Naive thymus-derived CD8-positive, alpha-beta T cell (primary cell): ENCODE measurements at regions not wholly inside any gene's neighbourhood (a gene's known extent, or its start where the extent isn't known, plus 50 kb on each side); places are given as distances from the start of the nearest gene placed in this dataset.

Experiments used
- ATAC-seq, 2 donors: fragments of 150-1000 bp; cut with Tn5 transposase in 1 of 2; sonication (Bioruptor Pico), chemical (Tn5 transposase) in 1 of 2; 1 replicate in 1 of 2; 2 replicates in 1 of 2; pipeline ENCODE4 v1.10.0; 2021; ENCODE audit warnings: mild to moderate bottlenecking in 2 of 2, moderate library complexity in 2 of 2
- POLR2A ChIA-PET: fragments of 350-600 bp; sonication (Branson Sonifier 250); formaldehyde crosslinking; loops from one replicate; lab custom pipeline; 2021; ENCODE audit warnings: antibody characterized with exemption; lab: Charles Lee
- DNase-seq, 10 donors: peaks; one replicate each; pipeline versions ENCODE4 v3.0.0 to v3.0.0-alpha.2; 2020 to 2022
- H3K27ac Mint-ChIP-seq, 10 donors: one replicate each; pipeline ENCODE4 v1.8.0; 2020 to 2022; ENCODE audit warnings: mild to moderate bottlenecking in 10 of 10, mixed read lengths in 10 of 10, moderate library complexity in 4 of 10, inconsistent platforms in 1 of 10
- H3K27me3 Mint-ChIP-seq, 5 donors: one replicate each; pipeline ENCODE4 v1.8.0; 2021 to 2022; ENCODE audit warnings: mixed read lengths in 5 of 5
- H3K36me3 Mint-ChIP-seq, 3 donors: one replicate each; pipeline ENCODE4 v1.8.0; 2020 to 2022; ENCODE audit warnings: mixed read lengths in 3 of 3, mild to moderate bottlenecking in 2 of 3, inconsistent platforms in 1 of 3
- H3K4me1 Mint-ChIP-seq, 4 donors: one replicate each; pipeline ENCODE4 v1.8.0; 2021 to 2022; ENCODE audit warnings: mixed read lengths in 4 of 4
- H3K4me3 Mint-ChIP-seq, 10 donors: one replicate each; pipeline ENCODE4 v1.8.0; 2020 to 2022; ENCODE audit warnings: mild to moderate bottlenecking in 10 of 10, mixed read lengths in 10 of 10, moderate library complexity in 6 of 10, inconsistent platforms in 1 of 10
- H3K9me3 Mint-ChIP-seq, 9 donors: one replicate each; pipeline ENCODE4 v1.8.0; 2020 to 2022; ENCODE audit warnings: mixed read lengths in 9 of 9, mild to moderate bottlenecking in 3 of 9, inconsistent platforms in 1 of 9, moderate library complexity in 1 of 9

- Mint-ChIP-seq H3K4me3 (no peak overlapping the region), H3K9me3 (peaks cover 0 to 9% (median 0%) of the 10 kb centered on the region in 9 donors), H3K36me3 (peaks cover 0 to 6% (median 0%) of the 10 kb centered on the region in 3 donors), H3K4me1 (no peaks in the 10 kb centered on the region), H3K27ac (no peak overlapping the region), H3K27me3 (peaks cover 9 to 75% (median 17%) of the 10 kb centered on the region in 5 donors)
- ATAC-seq (no peak), DNase-seq (no peak)
- POLR2A ChIA-PET: no interaction called here
Observed at GRCh38 chr11:133678191-133678590, 145.9 kb upstream of the OPCML start.

GRCh38 chr11:133677387-133677786 is 145.1 kb upstream of the OPCML start:
- ATAC-seq: no peak
- H3K4me1 Mint-ChIP-seq: no peaks in the 10 kb centered on the region

GRCh38 chr11:133676265-133676664 is 144.0 kb upstream of the OPCML start:
- Mint-ChIP-seq H3K9me3 (peaks cover 0 to 9% (median 0%) of the 10 kb centered on the region in 9 donors), H3K27me3 (peaks cover 6 to 58% (median 14%) of the 10 kb centered on the region in 5 donors), H3K27ac (no peak overlapping the region), H3K4me1 (no peaks in the 10 kb centered on the region), H3K36me3 (peaks cover 0 to 6% (median 0%) of the 10 kb centered on the region in 3 donors), H3K4me3 (no peak overlapping the region)
- POLR2A ChIA-PET: no interaction called here
- DNase-seq (no peak), ATAC-seq (no peak)

More at GRCh38 chr11:133677387-133677786, 145.1 kb upstream of the OPCML start:
- POLR2A ChIA-PET: no interaction called here
- DNase-seq: no peak
- peaks cover 7 to 69% (median 17%) of the 10 kb centered on the region in 5 donors for H3K27me3 Mint-ChIP-seq
- peaks cover 0 to 6% (median 0%) of the 10 kb centered on the region in 3 donors for H3K36me3 Mint-ChIP-seq
- H3K9me3 Mint-ChIP-seq: peaks cover 0 to 9% (median 0%) of the 10 kb centered on the region in 9 donors
- no peak overlapping the region for H3K27ac Mint-ChIP-seq
- H3K4me3 Mint-ChIP-seq: no peak overlapping the region

- POLR2A ChIA-PET: no interaction called here
- Mint-ChIP-seq H3K27ac (no peak overlapping the region), H3K27me3 (peaks cover 0 to 11% (median 5%) of the 10 kb centered on the region in 5 donors), H3K9me3 (peaks cover 0 to 1% (median 0%) of the 10 kb centered on the region in 9 donors), H3K36me3 (peaks cover 0 to under 1% (median 0%) of the 10 kb centered on the region in 3 donors), H3K4me3 (no peak overlapping the region), H3K4me1 (no peaks in the 10 kb centered on the region)
- ATAC-seq (no peak), DNase-seq (no peak)
Observed at GRCh38 chr11:133669371-133670053, 137.2 kb upstream of the OPCML start.

GRCh38 chr11:133663135-133663985 is 131.1 kb upstream of the OPCML start:
- H3K4me3 Mint-ChIP-seq: no peak overlapping the region
- no peaks in the 10 kb centered on the region for H3K4me1 Mint-ChIP-seq
- H3K9me3 Mint-ChIP-seq: peaks cover 0 to 2% (median 0%) of the 10 kb centered on the region in 9 donors
- no peak for DNase-seq
- no peaks in the 10 kb centered on the region for H3K36me3 Mint-ChIP-seq
- H3K27me3 Mint-ChIP-seq: peaks cover 0 to 4% (median 0%) of the 10 kb centered on the region in 5 donors
- POLR2A ChIA-PET: no interaction called here
- ATAC-seq: no peak
- no peak overlapping the region for H3K27ac Mint-ChIP-seq

- Mint-ChIP-seq H3K4me1 (no peaks in the 10 kb centered on the region), H3K27me3 (peaks cover 0 to 8% (median 1%) of the 10 kb centered on the region in 5 donors), H3K4me3 (no peak overlapping the region), H3K9me3 (peaks cover 0 to 11% (median 6%) of the 10 kb centered on the region in 9 donors), H3K36me3 (no peaks in the 10 kb centered on the region), H3K27ac (no peak overlapping the region)
- ATAC-seq (no peak), DNase-seq (no peak)
- POLR2A ChIA-PET: no interaction called here
Observed at GRCh38 chr11:133661846-133662245, 129.5 kb upstream of the OPCML start.

GRCh38 chr11:133660202-133660568 is 127.9 kb upstream of the OPCML start:
- Mint-ChIP-seq H3K27ac (no peak overlapping the region), H3K9me3 (peaks cover 0 to 18% (median 11%) of the 10 kb centered on the region in 9 donors), H3K36me3 (no peaks in the 10 kb centered on the region), H3K4me1 (no peaks in the 10 kb centered on the region), H3K27me3 (peaks cover 0 to 8% (median 1%) of the 10 kb centered on the region in 5 donors), H3K4me3 (no peak overlapping the region)
- DNase-seq (no peak), ATAC-seq (no peak)
- POLR2A ChIA-PET: no interaction called here

- DNase-seq: no peak
- no peak overlapping the region for H3K4me3 Mint-ChIP-seq
- POLR2A ChIA-PET: no interaction called here
Observed at GRCh38 chr11:133659538-133660201, 127.4 kb upstream of the OPCML start.

GRCh38 chr11:133657054-133657453 is 124.8 kb upstream of the OPCML start:
- Mint-ChIP-seq H3K27ac (peak overlapping the region in 1 of 10 donors; percentile 60), H3K4me1 (no peaks in the 10 kb centered on the region), H3K4me3 (no peak overlapping the region), H3K27me3 (peaks cover 0 to 10% (median 1%) of the 10 kb centered on the region in 5 donors), H3K9me3 (peaks cover 0 to 18% (median 11%) of the 10 kb centered on the region in 9 donors), H3K36me3 (no peaks in the 10 kb centered on the region)
- ATAC-seq (no peak), DNase-seq (no peak)
- POLR2A ChIA-PET: no interaction called here

More at GRCh38 chr11:133659538-133660201, 127.4 kb upstream of the OPCML start:
- H3K36me3 Mint-ChIP-seq: no peaks in the 10 kb centered on the region
- H3K27ac Mint-ChIP-seq: no peak overlapping the region
- ATAC-seq: no peak
- H3K9me3 Mint-ChIP-seq: peaks cover 0 to 18% (median 11%) of the 10 kb centered on the region in 9 donors
- H3K27me3 Mint-ChIP-seq: peaks cover 0 to 8% (median 1%) of the 10 kb centered on the region in 5 donors
- no peaks in the 10 kb centered on the region for H3K4me1 Mint-ChIP-seq

- no peak for ATAC-seq
- DNase-seq: no peak
- H3K27me3 Mint-ChIP-seq: peaks cover 0 to 10% (median 1%) of the 10 kb centered on the region in 5 donors
- POLR2A ChIA-PET: no interaction called here
- no peak overlapping the region for H3K27ac Mint-ChIP-seq
- peaks cover 0 to 18% (median 11%) of the 10 kb centered on the region in 9 donors for H3K9me3 Mint-ChIP-seq
- no peaks in the 10 kb centered on the region for H3K36me3 Mint-ChIP-seq
- H3K4me1 Mint-ChIP-seq: no peaks in the 10 kb centered on the region
- H3K4me3 Mint-ChIP-seq: no peak overlapping the region
Observed at GRCh38 chr11:133656082-133656635, 123.9 kb upstream of the OPCML start.

- DNase-seq (no peak), ATAC-seq (no peak)
- Mint-ChIP-seq H3K36me3 (no peaks in the 10 kb centered on the region), H3K9me3 (peaks cover 0 to 18% (median 11%) of the 10 kb centered on the region in 9 donors), H3K27ac (no peak overlapping the region), H3K4me1 (no peaks in the 10 kb centered on the region), H3K4me3 (no peak overlapping the region), H3K27me3 (peaks cover 0 to 10% (median 1%) of the 10 kb centered on the region in 5 donors)
- POLR2A ChIA-PET: no interaction called here
Observed at GRCh38 chr11:133654630-133655212, 122.4 kb upstream of the OPCML start.

GRCh38 chr11:133653336-133653735 is 121.0 kb upstream of the OPCML start:
- no peaks in the 10 kb centered on the region for H3K4me1 Mint-ChIP-seq
- POLR2A ChIA-PET: no interaction called here
- H3K27me3 Mint-ChIP-seq: peaks cover 0 to 10% (median 1%) of the 10 kb centered on the region in 5 donors
- H3K4me3 Mint-ChIP-seq: no peak overlapping the region
- no peak for DNase-seq
- no peak overlapping the region for H3K27ac Mint-ChIP-seq
- H3K9me3 Mint-ChIP-seq: peaks cover 0 to 18% (median 11%) of the 10 kb centered on the region in 9 donors
- no peaks in the 10 kb centered on the region for H3K36me3 Mint-ChIP-seq
- ATAC-seq: no peak
